ENCODE measurements at regions not wholly inside any gene's neighbourhood (a gene's known extent, or its start where the extent isn't known, plus 50 kb on each side); places are given as distances from the start of the nearest gene placed in this dataset.

DNA sequence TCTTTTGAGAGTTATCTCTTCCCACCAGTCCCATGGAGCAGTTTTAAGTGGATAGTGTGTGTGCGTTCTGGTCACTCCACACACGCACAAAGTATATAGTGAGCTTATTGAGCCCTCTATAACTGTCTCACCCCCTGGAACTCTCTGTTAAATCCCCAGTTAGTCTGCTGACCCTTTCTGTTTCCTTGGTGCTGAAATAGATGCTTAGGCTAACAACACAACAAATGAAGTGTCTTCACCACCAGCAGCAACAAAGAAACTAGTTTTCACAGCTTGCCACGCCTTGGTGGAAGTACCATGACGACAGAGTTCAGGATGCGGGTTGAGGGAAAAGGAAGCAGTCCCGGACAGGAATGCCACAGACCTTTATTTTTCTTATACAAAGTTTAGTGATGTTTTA lies 203.5 kb upstream of the TMEFF2 start:
- Histone ChIP-seq H3K4me2 (ENCODE audit: insufficient read depth in 1 of 2, low read depth in 2 of 2, low read length in 2 of 2) (no peak overlapping the region), H2BK20ac (ENCODE audit: low read length) (no peak overlapping the region), H2BK15ac (ENCODE audit: low read length) (no peak overlapping the region), H3K4me3 (ENCODE audit: extremely low read depth in 1 of 4, insufficient read depth in 2 of 4, low read depth in 3 of 4, low read length in 4 of 4) (no peak overlapping the region), H2AK5ac (ENCODE audit: low read depth, low read length) (no peak overlapping the region), H3K4me1 (replicated peaks in 1 of 4; ENCODE audit: control insufficient read depth in 3 of 4, insufficient read depth in 4 of 4, low read length in 3 of 4) (peaks cover 0 to 3% (median 0%) of the 10 kb centered on the region in 4 experiments; a peak in 1 of 7 replicates), H3K27ac (ENCODE audit: low read depth, low read length) (no peak overlapping the region), H4K8ac (ENCODE audit: extremely low read depth, insufficient read depth, low read length) (no peak overlapping the region), H4K20me1 (replicated peaks in 1 of 2; ENCODE audit: control insufficient read depth in 1 of 2, insufficient read depth in 2 of 2, low read length in 2 of 2) (no peaks in the 10 kb centered on the region), H2BK5ac (ENCODE audit: low read depth, low read length) (no peak overlapping the region), H3K9ac (replicated peaks in 1 of 4; ENCODE audit: extremely low read depth in 1 of 4, low read depth in 3 of 4, low read length in 3 of 4) (no peak overlapping the region), H2BK12ac (ENCODE audit: low read depth, low read length) (no peak overlapping the region), H4K5ac (ENCODE audit: insufficient read length, low read depth, low read length) (no peak overlapping the region), H4K91ac (replicated peaks; ENCODE audit: insufficient read length, low read length) (no peak overlapping the region), H3K79me2 (ENCODE audit: control insufficient read depth in 1 of 2, insufficient read depth in 2 of 2, low read length in 2 of 2) (no peaks in the 10 kb centered on the region), H3K27me3 (replicated peaks in 1 of 4; ENCODE audit: control insufficient read depth in 3 of 4, extremely low read depth in 1 of 4, insufficient read depth in 3 of 4, low read length in 3 of 4) (no peaks in the 10 kb centered on the region), H3K23me2 (ENCODE audit: low read depth, low read length) (no peaks in the 10 kb centered on the region), H2AFZ (ENCODE audit: low read length) (peak overlapping the region; percentile 63; the same call in 1 of the 2 replicates), H3K36me3 (ENCODE audit: control insufficient read depth in 2 of 4, insufficient read depth in 4 of 4, low read length in 3 of 4) (no peaks in the 10 kb centered on the region), H3K23ac (ENCODE audit: insufficient read length) (no peak overlapping the region), H3K79me1 (ENCODE audit: low read depth, low read length) (no peaks in the 10 kb centered on the region), H3K9me3 (ENCODE audit: insufficient read depth in 2 of 2, low read depth in 1 of 2, low read length in 1 of 2) (no peaks in the 10 kb centered on the region), H3K14ac (ENCODE audit: insufficient read length) (no peak overlapping the region), H3K18ac (ENCODE audit: extremely low read depth, low read length) (no peak overlapping the region), H2BK120ac (replicated peaks; ENCODE audit: low read depth, low read length) (no peak overlapping the region), H3K4ac (replicated peaks; ENCODE audit: insufficient read length, low read depth, low read length) (no peak overlapping the region), H3K56ac (replicated peaks; ENCODE audit: insufficient read length, low read depth, low read length) (no peak overlapping the region)
- CTCF ChIA-PET (ENCODE audit: partially characterized antibody) = interaction anchor here (0.7 kb wide), 1 partner anchor 9 kb away, joined by 3 read pairs; no protein-coding TSS in a partner anchor
- POLR2A ChIA-PET (ENCODE audit: partially characterized antibody) = no interaction called here
- WGBS, 2 experiments (ENCODE audit: extremely low coverage in 1 of 2, insufficient coverage in 1 of 2, insufficient read length in 1 of 2, insufficient replicate concordance in 2 of 2, low coverage in 1 of 2, low lambda C conversion rate in 2 of 2, missing lambda C conversion rate in 1 of 2) = 95% methylated on average over 6 of the region's 6 CpGs; no CpG with 5 or more reads in 1 of the 2 experiments
- no peak for DNase-seq (ENCODE audit: low read depth in 1 of 2, low spot score in 2 of 2)
- FAIRE-seq = no peak
- TF ChIP-seq SRF (IDR thresholded peaks at IDR 0.05; ENCODE audit: low read depth, low read length) (no peak), POLR2AphosphoS5 (IDR thresholded peaks at IDR 0.05; ENCODE audit: low read depth, low read length) (no peak), FOSL1 (IDR thresholded peaks at IDR 0.05; ENCODE audit: insufficient read depth, low read depth, low read length) (no peak), BCL11A (IDR thresholded peaks at IDR 0.05; ENCODE audit: low read depth in 2 of 2, low read length in 2 of 2) (no peak), ZNF274 (IDR thresholded peaks at IDR 0.05; ENCODE audit: borderline replicate concordance, extremely low read depth, low read length) (no peak), CEBPB (IDR thresholded peaks at IDR 0.05; ENCODE audit: low read depth, low read length) (no peak), RFX5 (IDR thresholded peaks at IDR 0.05; ENCODE audit: borderline replicate concordance, low read depth, low read length) (no peak), CBX5 (IDR thresholded peaks at IDR 0.05; ENCODE audit: low read depth, low read length) (no peak), CTCF (IDR thresholded peaks at IDR 0.05; ENCODE audit: control extremely low read depth in 1 of 3, insufficient read depth in 1 of 3, low read depth in 1 of 3, low read length in 3 of 3) (no peak), RNF2 (IDR thresholded peaks at IDR 0.05; ENCODE audit: borderline replicate concordance, low read depth, low read length, missing control alignments, poor library complexity, severe bottlenecking) (no peak), CTBP2 (IDR thresholded peaks at IDR 0.05; ENCODE audit: borderline replicate concordance, insufficient read depth, insufficient read length, low read length) (no peak), HDAC6 (IDR thresholded peaks at IDR 0.05; ENCODE audit: low read depth, low read length) (no peak)
